H1 (cell line): ENCODE measurements at regions not wholly inside any gene's neighbourhood (a gene's known extent, or its start where the extent isn't known, plus 50 kb on each side); places are given as distances from the start of the nearest gene placed in this dataset.

Experiments
- CBX8 ChIP-seq: fragments of 300-800, 300-1000 bp; sonication (generic); IDR thresholded peaks from 2 replicates; pipeline ENCODE4 v1.7.1; 2016; ENCODE audit warnings: low read depth, low read length, borderline replicate concordance
- E2F6 ChIP-seq: IDR thresholded peaks from 2 replicates; pipeline ENCODE4 v1.6.1; 2012; ENCODE audit warnings: inconsistent platforms
- HDAC6 ChIP-seq: IDR thresholded peaks from one replicate; pipeline ENCODE4 v1.7.1; 2012; ENCODE audit warnings: low read depth, mild to moderate bottlenecking, inconsistent platforms, low read length, moderate library complexity
- RFX5 ChIP-seq: IDR thresholded peaks from 2 replicates; pipeline ENCODE4 v1.6.1; 2011; ENCODE audit warnings: low read depth, low read length, improper control_type of control experiment, borderline replicate concordance
- SAP30 ChIP-seq: fragments of 300-600 bp; sonication (generic); IDR thresholded peaks from 2 replicates; pipeline ENCODE4 v1.7.1; 2012; ENCODE audit warnings: low read length, moderate library complexity, mild to moderate bottlenecking, inconsistent platforms; ENCODE audit not compliant: insufficient read depth, insufficient replicate concordance
- SIN3A ChIP-seq, 2 experiments: IDR thresholded peaks in 1 of 2; conservative IDR thresholded peaks in 1 of 2; 2 replicates each; pipeline ENCODE4 v1.6.1; 2011 to 2012; ENCODE audit warnings: low read length in 2 of 2, improper control_type of control experiment in 1 of 2, low read depth in 1 of 2, mild to moderate bottlenecking in 1 of 2
- SP2 ChIP-seq: IDR thresholded peaks from 2 replicates; pipeline ENCODE4 v1.6.1; 2012; ENCODE audit warnings: mild to moderate bottlenecking, low read length, inconsistent platforms

GRCh38 chr20:53843645-53844044 is 226.7 kb downstream of the BCAS1 start (continued):
- TF ChIP-seq SAP30, result no peak
- TF ChIP-seq SIN3A (conservative IDR thresholded peaks at IDR 0.05 in 1 of 2, IDR thresholded peaks at IDR 0.05 in 1 of 2; ENCODE audit: low read depth in 1 of 2, low read length in 2 of 2), result no peak
- TF ChIP-seq HDAC6, result no peak
- no peak for TF ChIP-seq SP2
- TF ChIP-seq RFX5, result no peak
- no peak for TF ChIP-seq CBX8
- no peak for TF ChIP-seq E2F6
